ENCODE measurements at regions not wholly inside any gene's neighbourhood (a gene's known extent, or its start where the extent isn't known, plus 50 kb on each side); places are given as distances from the start of the nearest gene placed in this dataset.
"Not testable (repeated sequence)": the region's sequence is repeated elsewhere in the genome, so short reads cannot be mapped to it uniquely, and the experiment has no call there.

DNA sequence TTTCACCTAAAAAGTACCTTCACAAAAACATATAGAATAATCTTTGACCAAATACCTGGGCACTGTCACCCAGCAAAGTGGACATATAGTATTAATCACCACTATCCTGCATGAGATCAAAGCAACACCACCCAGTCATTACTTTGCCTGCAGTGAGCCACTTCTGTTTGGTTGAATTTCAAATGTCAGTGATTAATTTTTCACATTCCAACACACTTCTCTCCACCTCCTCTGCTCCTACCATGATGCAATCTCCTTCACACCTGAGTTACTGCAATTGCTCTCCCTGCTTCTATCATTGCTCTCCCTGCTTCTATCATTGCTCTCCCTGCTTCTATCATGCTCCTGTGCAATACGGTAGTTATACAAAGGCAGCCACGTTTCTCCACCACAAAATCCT is 106.1 kb upstream of the NETO1 start:
- WGBS, 2 donors: 66 to 84% methylated on average over 2 of the region's 2 CpGs
- Histone ChIP-seq H3K4me1 (ENCODE audit: control insufficient read depth in 2 of 2, insufficient read depth in 2 of 2, low read length in 1 of 2) (no peaks in the 10 kb centered on the region), H3K27me3 (ENCODE audit: control insufficient read depth in 1 of 2, insufficient read depth in 2 of 2, low read length in 2 of 2) (no peaks in the 10 kb centered on the region), H3K9me3 (ENCODE audit: control insufficient read depth in 2 of 2, insufficient read depth in 1 of 2, low read depth in 1 of 2, low read length in 1 of 2) (peaks cover 0 to 3% of the 10 kb centered on the region in 2 donors), H3K4me3 (ENCODE audit: low read depth in 1 of 2, low read length in 2 of 2) (no peak overlapping the region), H3K27ac (ENCODE audit: low read depth in 2 of 2, low read length in 1 of 2) (no peak overlapping the region), H3K36me3 (ENCODE audit: control insufficient read depth in 2 of 2, insufficient read depth in 2 of 2, low read length in 1 of 2) (no peaks in the 10 kb centered on the region)

GRCh38 chr18:72965616-72966015 is 97.8 kb upstream of the NETO1 start:
- H3K36me3 ChIP-seq (ENCODE audit: control insufficient read depth in 2 of 2, insufficient read depth in 2 of 2, low read length in 1 of 2): no peaks in the 10 kb centered on the region
- H3K4me1 ChIP-seq (ENCODE audit: control insufficient read depth in 2 of 2, insufficient read depth in 2 of 2, low read length in 1 of 2): no peaks in the 10 kb centered on the region
- 77 to 81% methylated on average over 9 of the region's 9 CpGs for WGBS, 2 donors
- no peaks in the 10 kb centered on the region for H3K27me3 ChIP-seq (ENCODE audit: control insufficient read depth in 1 of 2, insufficient read depth in 2 of 2, low read length in 2 of 2)
- peaks cover 0 to 3% of the 10 kb centered on the region in 2 donors for H3K9me3 ChIP-seq (ENCODE audit: control insufficient read depth in 2 of 2, insufficient read depth in 1 of 2, low read depth in 1 of 2, low read length in 1 of 2)
- no peak overlapping the region for H3K27ac ChIP-seq (ENCODE audit: low read depth in 2 of 2, low read length in 1 of 2)
- no peak overlapping the region for H3K4me3 ChIP-seq (ENCODE audit: low read depth in 1 of 2, low read length in 2 of 2)

DNA sequence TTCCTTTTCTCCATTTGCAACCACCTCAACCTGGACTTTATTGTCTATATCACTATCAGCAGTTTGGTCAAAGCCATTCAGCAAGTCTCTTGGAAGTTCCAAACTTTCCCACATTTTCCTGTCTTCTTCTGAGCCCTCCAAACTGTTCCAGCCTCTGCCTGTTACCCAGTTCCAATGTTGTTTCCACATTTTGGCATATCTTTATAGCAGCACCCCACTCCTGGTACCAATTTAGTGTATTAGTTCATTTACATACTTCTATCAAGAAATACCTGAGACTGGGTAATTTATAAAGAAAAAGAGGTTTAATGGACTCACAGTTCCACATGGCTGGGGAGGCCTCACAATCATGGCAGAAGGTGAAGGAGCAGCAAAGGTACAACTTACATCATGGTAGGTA is 90.4 kb upstream of the NETO1 start:
- H3K9me3 ChIP-seq (ENCODE audit: control insufficient read depth in 2 of 2, insufficient read depth in 1 of 2, low read depth in 1 of 2, low read length in 1 of 2); H3K27me3 ChIP-seq (ENCODE audit: control insufficient read depth in 1 of 2, insufficient read depth in 2 of 2, low read length in 2 of 2); H3K4me1 ChIP-seq (ENCODE audit: control insufficient read depth in 2 of 2, insufficient read depth in 2 of 2, low read length in 1 of 2); H3K4me3 ChIP-seq (ENCODE audit: low read depth in 1 of 2, low read length in 2 of 2); H3K36me3 ChIP-seq (ENCODE audit: control insufficient read depth in 2 of 2, insufficient read depth in 2 of 2, low read length in 1 of 2); H3K27ac ChIP-seq (ENCODE audit: low read depth in 2 of 2, low read length in 1 of 2): not testable (repeated sequence)

GRCh38 chr18:72948439-72948838 is 80.7 kb upstream of the NETO1 start:
- Histone ChIP-seq H3K27me3 (ENCODE audit: control insufficient read depth in 1 of 2, insufficient read depth in 2 of 2, low read length in 2 of 2) (no peaks in the 10 kb centered on the region), H3K4me1 (ENCODE audit: control insufficient read depth in 2 of 2, insufficient read depth in 2 of 2, low read length in 1 of 2) (no peaks in the 10 kb centered on the region), H3K27ac (ENCODE audit: low read depth in 2 of 2, low read length in 1 of 2) (no peak overlapping the region), H3K36me3 (ENCODE audit: control insufficient read depth in 2 of 2, insufficient read depth in 2 of 2, low read length in 1 of 2) (no peaks in the 10 kb centered on the region), H3K9me3 (ENCODE audit: control insufficient read depth in 2 of 2, insufficient read depth in 1 of 2, low read depth in 1 of 2, low read length in 1 of 2) (no peaks in the 10 kb centered on the region), H3K4me3 (ENCODE audit: low read depth in 1 of 2, low read length in 2 of 2) (no peak overlapping the region)
- 42 to 77% methylated on average over 3 of the region's 3 CpGs for WGBS, 2 donors

DNA sequence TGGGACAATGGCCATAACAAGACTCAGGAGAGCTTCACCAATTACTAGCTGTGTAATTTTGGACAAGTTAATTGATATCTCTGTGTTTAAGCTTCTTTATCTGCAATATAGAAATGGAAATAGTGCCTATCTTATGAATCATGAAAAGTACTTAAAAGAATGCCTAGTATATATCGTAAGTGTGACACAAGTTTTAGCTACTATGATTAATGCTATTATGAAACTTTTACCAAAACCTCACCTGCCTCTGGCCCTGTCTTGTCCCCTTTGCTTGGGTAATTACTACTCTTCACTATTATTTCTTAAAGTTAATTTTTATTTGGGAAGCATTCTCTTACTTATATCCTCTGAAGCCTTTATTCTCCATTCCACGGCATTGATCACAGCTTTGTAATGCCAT is 75.0 kb upstream of the NETO1 start:
- peaks cover 0 to 3% of the 10 kb centered on the region in 2 donors for H3K9me3 ChIP-seq (ENCODE audit: control insufficient read depth in 2 of 2, insufficient read depth in 1 of 2, low read depth in 1 of 2, low read length in 1 of 2)
- H3K27ac ChIP-seq (ENCODE audit: low read depth in 2 of 2, low read length in 1 of 2): no peak overlapping the region
- 90% methylated on average over 2 of the region's 2 CpGs for WGBS, 2 donors
- H3K4me1 ChIP-seq (ENCODE audit: control insufficient read depth in 2 of 2, insufficient read depth in 2 of 2, low read length in 1 of 2): no peaks in the 10 kb centered on the region
- H3K4me3 ChIP-seq (ENCODE audit: low read depth in 1 of 2, low read length in 2 of 2): no peak overlapping the region
- H3K36me3 ChIP-seq (ENCODE audit: control insufficient read depth in 2 of 2, insufficient read depth in 2 of 2, low read length in 1 of 2): no peaks in the 10 kb centered on the region
- H3K27me3 ChIP-seq (ENCODE audit: control insufficient read depth in 1 of 2, insufficient read depth in 2 of 2, low read length in 2 of 2): no peaks in the 10 kb centered on the region

- H3K4me3 ChIP-seq (ENCODE audit: low read depth in 1 of 2, low read length in 2 of 2): no peak overlapping the region
Observed at GRCh38 chr18:72940986-72941385, 73.2 kb upstream of the NETO1 start.

DNA sequence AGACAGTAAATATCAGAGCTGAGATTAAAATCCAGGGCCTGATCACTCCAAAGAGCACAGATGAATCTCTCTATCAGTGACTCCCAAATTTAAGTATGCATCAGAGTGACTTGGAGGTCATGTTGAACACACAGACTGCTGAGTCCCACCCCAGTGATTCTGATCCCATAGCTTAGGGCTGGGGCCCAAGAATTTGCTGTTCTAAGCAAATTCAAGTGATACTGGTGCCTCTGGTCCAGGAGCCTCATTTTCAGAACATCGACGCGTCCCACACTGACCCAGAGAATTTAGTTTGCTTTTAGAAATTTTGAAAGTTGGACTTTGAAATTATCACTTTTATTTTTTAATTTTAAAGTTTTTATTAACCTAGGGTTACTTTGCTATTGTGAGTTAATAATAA is 72.7 kb upstream of the NETO1 start:
- 92 to 95% methylated on average over 3 of the region's 3 CpGs for whole genome bisulfite sequencing, 2 donors
- H3K27me3 ChIP-seq (ENCODE audit: control insufficient read depth in 1 of 2, insufficient read depth in 2 of 2, low read length in 2 of 2): no peaks in the 10 kb centered on the region
- H3K9me3 ChIP-seq (ENCODE audit: control insufficient read depth in 2 of 2, insufficient read depth in 1 of 2, low read depth in 1 of 2, low read length in 1 of 2): peaks cover 0 to 3% of the 10 kb centered on the region in 2 donors
- H3K27ac ChIP-seq (ENCODE audit: low read depth in 2 of 2, low read length in 1 of 2): no peak overlapping the region
- no peaks in the 10 kb centered on the region for H3K36me3 ChIP-seq (ENCODE audit: control insufficient read depth in 2 of 2, insufficient read depth in 2 of 2, low read length in 1 of 2)
- no peaks in the 10 kb centered on the region for H3K4me1 ChIP-seq (ENCODE audit: control insufficient read depth in 2 of 2, insufficient read depth in 2 of 2, low read length in 1 of 2)
- no peak overlapping the region for H3K4me3 ChIP-seq (ENCODE audit: low read depth in 1 of 2, low read length in 2 of 2)

More at GRCh38 chr18:72940986-72941385, 73.2 kb upstream of the NETO1 start:
- Histone ChIP-seq H3K27ac (ENCODE audit: low read depth in 2 of 2, low read length in 1 of 2) (no peak overlapping the region), H3K9me3 (ENCODE audit: control insufficient read depth in 2 of 2, insufficient read depth in 1 of 2, low read depth in 1 of 2, low read length in 1 of 2) (peaks cover 0 to 3% of the 10 kb centered on the region in 2 donors), H3K36me3 (ENCODE audit: control insufficient read depth in 2 of 2, insufficient read depth in 2 of 2, low read length in 1 of 2) (no peaks in the 10 kb centered on the region), H3K27me3 (ENCODE audit: control insufficient read depth in 1 of 2, insufficient read depth in 2 of 2, low read length in 2 of 2) (no peaks in the 10 kb centered on the region), H3K4me1 (ENCODE audit: control insufficient read depth in 2 of 2, insufficient read depth in 2 of 2, low read length in 1 of 2) (no peaks in the 10 kb centered on the region)
- WGBS, 2 donors: 56 to 58% methylated on average over 4 of the region's 4 CpGs

DNA sequence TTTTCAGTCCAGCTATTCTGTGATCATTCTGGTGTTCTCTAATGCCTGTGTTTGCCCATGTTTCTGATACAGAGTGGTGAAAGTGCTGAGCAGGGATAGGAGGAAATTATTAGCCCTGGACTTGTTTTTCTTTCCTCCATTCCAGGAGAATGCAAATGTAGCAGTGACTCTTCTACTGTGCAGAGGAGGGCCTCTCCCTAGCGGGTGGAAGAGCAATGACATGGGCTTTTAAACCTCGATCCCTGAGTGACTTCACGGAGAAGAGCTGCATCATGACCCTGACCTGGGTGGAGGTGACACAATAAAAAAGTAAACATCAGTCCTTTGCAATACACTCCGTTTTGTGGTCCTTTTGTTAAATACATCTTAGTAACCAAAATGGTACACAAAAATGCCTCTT is 68.0 kb upstream of the NETO1 start:
- WGBS, 2 donors: 44 to 59% methylated on average over 4 of the region's 4 CpGs
- Histone ChIP-seq H3K27ac (ENCODE audit: low read depth in 2 of 2, low read length in 1 of 2) (no peak overlapping the region), H3K4me3 (ENCODE audit: low read depth in 1 of 2, low read length in 2 of 2) (no peak overlapping the region), H3K36me3 (ENCODE audit: control insufficient read depth in 2 of 2, insufficient read depth in 2 of 2, low read length in 1 of 2) (no peaks in the 10 kb centered on the region), H3K4me1 (ENCODE audit: control insufficient read depth in 2 of 2, insufficient read depth in 2 of 2, low read length in 1 of 2) (no peaks in the 10 kb centered on the region), H3K9me3 (ENCODE audit: control insufficient read depth in 2 of 2, insufficient read depth in 1 of 2, low read depth in 1 of 2, low read length in 1 of 2) (peaks cover 0 to 3% of the 10 kb centered on the region in 2 donors), H3K27me3 (ENCODE audit: control insufficient read depth in 1 of 2, insufficient read depth in 2 of 2, low read length in 2 of 2) (no peaks in the 10 kb centered on the region)

DNA sequence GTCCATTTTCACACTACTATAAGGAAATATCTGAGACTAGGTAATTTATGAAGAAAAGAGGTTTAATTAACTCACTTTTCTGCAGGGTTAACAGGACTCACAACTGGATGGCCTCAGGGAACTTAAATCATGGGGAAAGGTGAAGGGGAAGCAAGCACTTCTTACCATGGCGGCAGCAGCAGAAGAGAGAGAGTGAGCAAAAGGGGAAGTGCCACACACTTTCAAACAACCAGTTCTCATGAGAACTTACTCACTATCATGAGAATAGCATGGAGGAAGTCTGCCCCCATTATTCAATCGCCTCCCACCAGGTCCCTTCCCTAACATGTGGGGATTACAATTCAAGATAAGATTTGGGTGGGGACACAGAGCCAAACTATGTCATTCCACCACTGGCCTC is 55.1 kb upstream of the NETO1 start:
- H3K9me3 ChIP-seq (ENCODE audit: control insufficient read depth in 2 of 2, insufficient read depth in 1 of 2, low read depth in 1 of 2, low read length in 1 of 2): peaks cover 3 to 5% of the 10 kb centered on the region in 2 donors
- H3K4me1 ChIP-seq (ENCODE audit: control insufficient read depth in 2 of 2, insufficient read depth in 2 of 2, low read length in 1 of 2): no peaks in the 10 kb centered on the region
- H3K27ac ChIP-seq (ENCODE audit: low read depth in 2 of 2, low read length in 1 of 2): no peak overlapping the region
- no peak overlapping the region for H3K4me3 ChIP-seq (ENCODE audit: low read depth in 1 of 2, low read length in 2 of 2)
- H3K36me3 ChIP-seq (ENCODE audit: control insufficient read depth in 2 of 2, insufficient read depth in 2 of 2, low read length in 1 of 2): no peaks in the 10 kb centered on the region
- no peaks in the 10 kb centered on the region for H3K27me3 ChIP-seq (ENCODE audit: control insufficient read depth in 1 of 2, insufficient read depth in 2 of 2, low read length in 2 of 2)
- WGBS, 2 donors: 80 to 81% methylated on average over 2 of the region's 2 CpGs
